H1 (cell line): ENCODE measurements at regions not wholly inside any gene's neighbourhood (a gene's known extent, or its start where the extent isn't known, plus 50 kb on each side); places are given as distances from the start of the nearest gene placed in this dataset.

Source experiments
- BCL11A ChIP-seq, 2 experiments: IDR thresholded peaks; one replicate each; pipeline ENCODE4 v1.6.1; 2011; ENCODE audit warnings: low read depth in 2 of 2, low read length in 2 of 2, mild to moderate bottlenecking in 2 of 2
- CHD1 ChIP-seq: IDR thresholded peaks from 2 replicates; pipeline ENCODE4 v1.6.1; 2012; ENCODE audit warnings: low read depth, low read length, improper control_type of control experiment
- GABPA ChIP-seq: IDR thresholded peaks from 2 replicates; pipeline ENCODE4 v1.6.1; 2011; ENCODE audit warnings: mild to moderate bottlenecking, low read length, moderate library complexity, borderline replicate concordance; ENCODE audit not compliant: insufficient read depth
- RBBP5 ChIP-seq: IDR thresholded peaks from 2 replicates; pipeline ENCODE4 v1.7.1; 2012; ENCODE audit warnings: low read depth, mild to moderate bottlenecking, inconsistent platforms, low read length, moderate library complexity, borderline replicate concordance
- RNF2 ChIP-seq: fragments of 200-900, 300-1000 bp; sonication (generic); IDR thresholded peaks from 2 replicates; pipeline ENCODE4 v1.7.1; 2016; ENCODE audit warnings: borderline replicate concordance, low read depth, mild to moderate bottlenecking, antibody characterized with exemption, low read length; ENCODE audit not compliant: poor library complexity, severe bottlenecking; ENCODE audit errors: missing control alignments
- RXRA ChIP-seq: IDR thresholded peaks from 2 replicates; pipeline ENCODE4 v1.6.1; 2011; ENCODE audit warnings: low read depth, mild to moderate bottlenecking, low read length, moderate library complexity; ENCODE audit not compliant: insufficient read depth
- SP1 ChIP-seq: IDR thresholded peaks from 2 replicates; pipeline ENCODE4 v1.6.1; 2011; ENCODE audit warnings: low read depth, low read length
- TF ChIP-seq, protein P1 (sequence below), 3 experiments: IDR thresholded peaks; 1 replicate in 2 of 3; 2 replicates in 1 of 3; pipeline versions ENCODE4 v1.5.1 to v1.6.1; 2011; ENCODE audit warnings: low read length in 3 of 3, mild to moderate bottlenecking in 3 of 3, inconsistent platforms in 2 of 3, low read depth in 1 of 3, moderate library complexity in 1 of 3; ENCODE audit not compliant: insufficient read depth in 1 of 3; ENCODE audit errors: control extremely low read depth in 1 of 3

DNA sequence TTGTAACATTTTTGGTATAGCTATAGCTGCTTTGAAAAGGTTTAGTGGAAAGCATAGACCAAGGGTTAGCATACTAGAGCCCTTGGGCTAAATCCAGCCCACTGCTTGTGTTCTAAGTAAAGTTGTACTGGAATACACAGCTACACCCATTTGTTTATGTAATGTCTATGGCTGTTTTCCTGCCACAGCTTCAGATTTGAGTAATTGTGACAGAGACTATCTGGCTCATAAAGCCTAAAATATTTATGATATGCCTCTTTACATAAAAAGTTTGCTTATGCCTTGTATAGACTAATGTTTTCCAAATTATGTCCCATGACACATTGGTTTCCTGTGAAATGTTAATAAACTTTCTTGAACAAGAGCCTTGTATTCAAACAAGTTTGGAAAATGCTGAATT lies 234.8 kb upstream of the ATP2B1 start (continued):
- TF ChIP-seq RNF2 (no peak), GABPA (no peak), BCL11A (IDR thresholded peaks at IDR 0.05; ENCODE audit: low read depth in 2 of 2, low read length in 2 of 2) (no peak), CHD1 (no peak), RBBP5 (no peak), RXRA (no peak), SP1 (no peak)
- TF ChIP-seq, protein P1, sequence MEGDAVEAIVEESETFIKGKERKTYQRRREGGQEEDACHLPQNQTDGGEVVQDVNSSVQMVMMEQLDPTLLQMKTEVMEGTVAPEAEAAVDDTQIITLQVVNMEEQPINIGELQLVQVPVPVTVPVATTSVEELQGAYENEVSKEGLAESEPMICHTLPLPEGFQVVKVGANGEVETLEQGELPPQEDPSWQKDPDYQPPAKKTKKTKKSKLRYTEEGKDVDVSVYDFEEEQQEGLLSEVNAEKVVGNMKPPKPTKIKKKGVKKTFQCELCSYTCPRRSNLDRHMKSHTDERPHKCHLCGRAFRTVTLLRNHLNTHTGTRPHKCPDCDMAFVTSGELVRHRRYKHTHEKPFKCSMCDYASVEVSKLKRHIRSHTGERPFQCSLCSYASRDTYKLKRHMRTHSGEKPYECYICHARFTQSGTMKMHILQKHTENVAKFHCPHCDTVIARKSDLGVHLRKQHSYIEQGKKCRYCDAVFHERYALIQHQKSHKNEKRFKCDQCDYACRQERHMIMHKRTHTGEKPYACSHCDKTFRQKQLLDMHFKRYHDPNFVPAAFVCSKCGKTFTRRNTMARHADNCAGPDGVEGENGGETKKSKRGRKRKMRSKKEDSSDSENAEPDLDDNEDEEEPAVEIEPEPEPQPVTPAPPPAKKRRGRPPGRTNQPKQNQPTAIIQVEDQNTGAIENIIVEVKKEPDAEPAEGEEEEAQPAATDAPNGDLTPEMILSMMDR (IDR thresholded peaks at IDR 0.05; ENCODE audit: control extremely low read depth in 1 of 3, insufficient read depth in 1 of 3, low read depth in 1 of 3, low read length in 3 of 3), result no peak
- TF ChIP-seq, all 59 proteins: peak for 0
